ENCODE measurements at regions not wholly inside any gene's neighbourhood (a gene's known extent, or its start where the extent isn't known, plus 50 kb on each side); places are given as distances from the start of the nearest gene placed in this dataset.

- DNase-seq: no peak
These were observed 94.6 kb upstream of the SMNDC1 start for GRCh38 chr10:110399106-110399964.

DNA sequence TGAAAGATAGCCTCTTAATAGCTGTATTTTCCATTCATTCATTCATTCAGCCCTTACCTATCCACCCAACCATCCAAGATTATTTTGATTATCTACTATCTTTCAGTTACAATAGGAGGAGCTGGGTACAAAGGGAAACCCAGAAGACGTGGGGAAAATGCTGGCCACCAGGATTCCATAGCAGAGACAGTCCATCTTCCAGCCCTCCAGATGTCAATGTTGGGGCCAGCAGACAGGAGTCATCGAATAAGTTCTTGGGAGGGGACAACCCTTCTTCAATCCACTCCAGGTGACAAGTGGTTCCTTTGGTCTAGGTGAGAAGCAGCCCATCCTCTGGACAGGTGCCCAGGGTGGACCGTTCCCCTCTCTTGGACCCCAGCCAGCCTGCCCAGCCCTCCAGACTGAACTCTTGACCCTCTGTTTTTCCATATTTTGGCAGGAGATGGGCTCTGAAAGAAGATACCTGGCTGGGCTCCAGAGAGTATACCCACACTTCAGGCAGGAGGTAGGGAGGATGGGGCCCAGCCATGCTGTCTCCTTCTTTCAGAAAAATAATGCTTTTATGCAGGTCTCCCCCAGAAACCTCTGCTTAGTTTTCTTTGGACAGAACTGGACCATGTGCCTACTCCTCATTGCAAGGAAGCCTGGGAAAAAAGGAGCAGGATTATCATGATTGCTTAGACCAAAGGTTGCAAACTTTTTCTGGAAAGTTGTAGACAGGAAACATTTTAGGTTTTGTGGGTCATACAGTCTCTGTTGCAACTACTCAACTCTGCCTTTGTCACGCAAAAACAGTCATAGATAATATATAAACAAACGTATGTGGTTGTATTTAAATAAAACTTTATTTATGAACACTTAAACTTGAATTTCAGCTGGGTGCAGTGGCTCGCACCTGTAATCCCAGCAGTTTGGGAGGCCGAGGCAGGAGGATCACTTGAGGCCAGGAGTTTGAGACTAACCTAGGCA lies 95.5 kb upstream of the SMNDC1 start:
- DNase-seq: no peak

DNA sequence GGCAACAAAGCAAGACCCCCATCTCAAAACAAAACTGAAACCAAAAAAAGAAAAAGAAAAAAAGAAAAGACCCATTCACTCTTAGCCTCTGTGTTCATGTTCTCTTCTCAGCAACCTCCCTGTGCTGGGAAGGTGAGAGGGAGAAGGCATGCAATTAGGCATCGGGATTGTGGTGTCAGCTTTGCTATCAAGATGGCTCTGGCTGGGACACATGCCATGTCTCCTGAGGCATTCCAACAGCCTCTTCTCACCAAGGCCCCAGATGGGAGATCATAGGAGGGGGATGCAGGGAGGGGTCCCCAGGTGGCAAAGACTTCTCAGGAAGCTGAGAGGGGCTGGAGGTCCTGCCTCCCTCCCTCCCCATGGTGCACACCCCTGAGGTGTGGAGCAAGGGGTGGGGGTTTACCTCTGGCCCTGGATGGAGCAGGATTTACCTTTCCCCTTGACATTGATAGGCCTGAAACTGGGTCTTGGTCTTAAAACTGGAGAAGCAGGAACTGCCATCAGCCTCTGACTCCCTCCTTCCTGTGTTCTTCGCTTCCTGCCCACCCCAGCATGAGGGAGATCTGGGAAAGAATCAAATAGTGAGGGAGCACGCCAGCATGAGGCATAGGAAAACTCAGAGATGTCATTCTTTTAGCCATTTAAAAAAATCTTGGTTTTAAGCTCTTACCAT lies 96.2 kb upstream of the DUSP5 start:
- DNase-seq: no peak

GRCh38 chr10:110402077-110402416 lies 95.7 kb upstream of the DUSP5 start:
- no peak for DNase-seq

- DNase-seq: no peak
These were observed 94.1 kb upstream of the DUSP5 start for GRCh38 chr10:110403593-110403992.

DNA sequence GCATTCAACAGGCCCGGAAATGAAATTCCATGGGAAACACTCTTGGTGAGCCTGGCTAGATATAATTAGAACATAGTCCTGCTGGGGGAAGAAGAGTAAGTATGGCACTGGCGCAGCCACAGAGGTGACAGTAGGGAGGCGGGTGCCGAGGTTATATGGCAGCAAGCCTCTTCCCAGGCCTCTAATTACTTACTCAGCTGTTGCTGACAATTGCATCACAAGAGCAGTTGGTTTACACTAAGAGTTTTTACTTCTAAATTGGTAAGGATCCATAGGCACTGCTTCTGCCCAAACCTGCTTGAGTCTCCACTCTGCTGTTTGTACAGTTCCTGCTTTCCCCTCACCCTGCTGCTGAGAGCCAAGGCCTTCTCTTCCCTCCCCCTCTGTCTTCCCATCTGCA lies 93.3 kb upstream of the DUSP5 start:
- DNase-seq: no peak

- no peak for DNase-seq
These were observed 92.9 kb upstream of the DUSP5 start for GRCh38 chr10:110404825-110405224.

GRCh38 chr10:110405380-110405779 lies 92.3 kb upstream of the DUSP5 start:
- DNase-seq: no peak

GRCh38 chr10:110407301-110408170 lies 90.2 kb upstream of the DUSP5 start:
- DNase-seq: no peak

GRCh38 chr10:110408203-110408871 lies 89.4 kb upstream of the DUSP5 start:
- no peak for DNase-seq

GRCh38 chr10:110408943-110409342 lies 88.8 kb upstream of the DUSP5 start:
- DNase-seq: no peak

- no peak for DNase-seq
These were observed 88.2 kb upstream of the DUSP5 start for GRCh38 chr10:110409488-110409887.

DNA sequence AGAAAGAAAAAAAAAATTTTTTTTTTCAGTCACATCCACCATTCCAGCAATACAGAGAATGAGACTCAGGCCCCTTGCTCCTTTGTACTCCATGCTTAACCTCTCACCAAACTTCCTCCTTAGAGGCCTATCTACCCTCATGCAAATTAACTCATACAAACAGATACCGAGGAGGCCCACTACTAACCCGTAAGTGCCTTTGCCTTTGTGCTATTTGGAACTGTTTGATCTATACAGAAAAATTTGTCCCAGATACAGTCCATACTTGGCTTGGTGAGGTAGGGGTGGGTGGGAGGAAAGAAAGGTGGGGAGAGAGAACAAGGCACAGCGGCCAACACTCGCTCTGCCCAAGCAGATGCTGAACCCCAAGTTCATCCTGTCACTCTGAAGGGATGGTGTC lies 87.8 kb upstream of the DUSP5 start:
- DNase-seq: no peak

GRCh38 chr10:110410329-110411046 lies 87.2 kb upstream of the DUSP5 start:
- DNase-seq: no peak

- no peak for DNase-seq
These were observed 86.7 kb upstream of the DUSP5 start for GRCh38 chr10:110411047-110411410.

GRCh38 chr10:110413049-110413783 lies 84.5 kb upstream of the DUSP5 start:
- DNase-seq: no peak

DNA sequence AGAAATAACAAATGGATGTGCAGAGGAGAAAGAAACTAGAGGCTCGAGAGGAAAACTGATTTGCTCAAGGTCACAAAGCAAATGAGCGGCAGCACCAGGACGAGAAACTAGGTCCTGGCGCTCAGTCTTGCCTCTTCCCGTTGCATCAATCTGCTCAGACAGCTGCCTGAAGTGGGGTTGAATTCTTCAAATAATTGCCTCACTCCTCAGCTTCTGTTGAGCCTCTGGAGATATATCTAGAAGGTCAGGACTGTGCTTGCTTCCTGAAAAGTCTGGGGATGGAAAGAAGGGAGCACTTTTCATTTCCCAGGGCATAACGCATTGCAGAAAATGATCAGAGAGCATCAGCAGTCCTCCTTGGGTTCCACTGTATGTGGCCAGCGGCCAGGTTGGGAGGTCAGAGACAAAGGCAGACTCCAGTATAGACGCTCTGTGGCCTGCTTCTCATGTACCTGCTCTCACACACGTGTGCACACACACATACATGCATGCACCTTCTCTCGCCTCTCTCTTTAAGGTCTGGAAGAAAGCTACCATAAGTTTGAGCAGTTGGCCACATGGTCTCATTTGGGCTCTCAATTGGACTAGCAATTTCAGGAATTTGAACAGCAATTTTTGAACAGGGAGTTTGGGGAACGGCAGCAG lies 83.7 kb upstream of the DUSP5 start:
- DNase-seq: no peak

DNA sequence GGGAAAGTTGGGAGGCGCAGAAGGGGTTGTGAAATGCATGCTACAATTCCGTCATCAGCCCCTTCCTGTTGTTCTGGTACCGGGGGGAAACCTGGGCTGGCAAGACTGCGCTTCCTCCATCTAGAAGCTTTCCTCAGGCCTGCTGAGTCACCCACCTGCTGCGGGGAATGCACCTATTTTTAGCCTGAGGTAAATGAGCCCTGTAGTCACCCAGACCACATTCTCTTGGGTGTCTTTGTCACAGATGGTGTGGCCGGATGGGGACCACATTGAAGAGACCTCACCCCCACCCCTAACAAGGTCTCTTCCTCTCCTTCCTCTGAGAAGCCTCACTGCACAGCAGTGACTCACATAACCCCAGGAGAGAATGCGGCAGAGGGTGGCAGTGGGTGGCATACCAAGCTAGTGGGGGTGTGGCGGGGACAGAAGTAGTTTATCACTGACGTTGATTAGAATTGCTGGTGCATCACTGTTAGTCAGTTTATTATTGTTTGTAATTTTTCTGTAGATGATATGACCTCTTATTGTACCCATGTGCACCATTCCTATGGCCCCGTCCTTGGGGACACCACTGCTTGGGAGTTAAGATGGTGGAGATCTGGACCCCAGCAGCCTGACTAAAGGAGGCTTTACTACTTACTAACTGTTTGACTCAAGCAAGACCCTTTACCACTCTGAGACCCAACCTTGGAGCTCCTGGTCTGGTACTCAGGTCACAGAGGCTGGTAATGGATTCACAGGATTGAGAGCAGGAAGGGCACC lies 83.0 kb upstream of the DUSP5 start:
- DNase-seq: no peak

GRCh38 chr10:110415809-110416208 lies 81.9 kb upstream of the DUSP5 start:
- no peak for DNase-seq

All from NCI-H446 treated with DMSO at 0.1 percent for 48 hours (cell line).